EL (cell line): ENCODE measurements at regions not wholly inside any gene's neighbourhood (a gene's known extent, or its start where the extent isn't known, plus 50 kb on each side); places are given as distances from the start of the nearest gene placed in this dataset.
"Not testable (repeated sequence)": the region's sequence is repeated elsewhere in the genome, so short reads cannot be mapped to it uniquely, and the experiment has no call there.

Source experiments
- DNase-seq: peaks from one replicate; pipeline ENCODE4 v3.0.0-alpha.2; 2016

DNA sequence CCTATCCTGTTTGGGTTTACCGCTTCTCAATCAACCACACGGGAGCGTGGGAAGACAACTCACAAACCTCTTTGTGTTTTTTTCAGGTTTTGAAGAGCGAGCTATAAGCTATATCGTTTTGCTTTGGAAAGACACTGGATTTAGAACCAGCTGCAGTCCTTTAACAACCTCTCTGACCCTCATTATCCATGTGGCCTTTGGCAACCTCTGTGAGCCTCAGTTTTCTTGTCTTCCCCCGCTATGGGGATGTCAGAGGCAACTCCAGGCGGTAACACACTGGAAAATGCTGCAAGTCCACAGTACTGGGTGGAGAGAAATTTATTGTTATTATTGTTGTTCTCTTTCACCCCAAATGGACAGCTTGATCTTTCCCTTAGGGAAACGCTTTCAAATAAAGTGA, 100.0 kb downstream of the ETS2 start:
- DNase-seq = no peak

- DNase-seq = no peak
Observed at GRCh38 chr21:38905328-38905727, 99.6 kb downstream of the ETS2 start.

- DNase-seq = no peak
Observed at GRCh38 chr21:38903690-38904139, 98.0 kb downstream of the ETS2 start.

DNA sequence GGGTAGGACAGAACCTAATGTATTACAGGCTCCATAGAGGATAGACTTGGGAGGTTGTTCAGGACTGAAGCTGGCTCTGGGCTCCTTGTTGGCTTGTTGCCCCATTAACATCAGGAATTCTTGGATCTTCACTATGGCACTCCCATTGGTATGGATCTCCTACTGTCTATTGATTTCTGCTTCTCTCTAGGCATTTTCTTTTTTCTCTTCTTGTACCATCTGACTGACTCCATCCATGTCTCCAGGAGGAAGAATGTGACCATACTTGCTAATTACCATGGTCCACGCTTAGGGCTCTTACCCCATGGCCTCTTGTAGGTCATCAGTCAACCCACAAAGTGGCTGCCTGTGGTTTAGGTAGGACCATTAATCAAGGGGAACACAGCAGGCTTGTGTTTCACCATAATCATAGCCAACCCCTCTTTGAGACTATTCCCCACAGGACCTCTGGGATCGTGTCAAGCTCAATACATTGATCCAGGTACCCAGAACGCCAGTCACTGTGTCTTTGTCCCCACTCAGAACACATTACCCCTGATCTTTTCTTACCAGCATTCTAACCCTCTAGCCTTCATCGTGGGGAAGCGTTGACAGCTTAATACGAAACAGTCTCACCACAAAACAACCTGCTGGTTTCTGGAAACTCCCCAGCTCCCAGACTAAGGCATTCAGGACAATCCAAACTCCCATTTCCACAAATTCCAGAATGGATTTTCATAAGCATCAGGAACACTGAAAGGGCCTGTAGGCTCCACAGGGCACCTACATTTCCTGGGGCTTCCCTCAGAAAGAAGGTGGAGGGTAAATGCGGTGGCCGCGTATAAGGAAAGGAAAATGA, 97.1 kb downstream of the ETS2 start:
- DNase-seq = no peak

- DNase-seq = no peak
Observed at GRCh38 chr21:38900499-38900898, 94.8 kb downstream of the ETS2 start.

GRCh38 chr21:38899985-38900384, 94.3 kb downstream of the ETS2 start:
- not testable (repeated sequence) for DNase-seq

DNA sequence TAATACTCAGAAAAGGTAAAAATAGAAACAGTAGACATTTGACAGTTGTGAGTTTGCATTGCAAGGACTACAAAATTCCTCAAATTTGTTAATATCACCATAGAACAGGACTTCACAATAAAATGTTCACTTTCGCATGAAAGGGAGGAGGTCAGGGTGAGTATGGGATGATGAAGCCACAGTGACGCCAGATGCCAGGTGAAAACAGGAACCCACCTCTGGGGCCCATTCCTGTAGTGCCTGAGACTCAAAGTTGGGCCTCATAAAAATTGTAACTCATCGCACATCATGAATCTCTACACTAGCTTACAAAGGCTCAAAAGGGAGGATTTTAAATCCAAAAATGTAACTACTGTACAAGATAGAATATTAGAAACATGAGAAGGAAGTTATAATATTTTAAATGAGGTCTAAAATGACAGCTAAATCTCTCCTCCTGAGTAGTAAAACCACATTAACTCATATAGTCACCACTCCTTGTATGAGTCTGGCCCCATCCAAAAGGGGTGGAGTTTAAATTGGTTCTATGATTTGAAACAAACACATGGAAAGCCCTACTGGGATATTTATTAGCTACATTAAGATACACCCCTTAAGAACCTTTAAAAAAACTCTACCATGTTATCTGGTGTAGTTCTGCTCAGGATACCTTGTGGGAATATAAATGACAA, 93.7 kb downstream of the ETS2 start:
- DNase-seq = no peak

DNA sequence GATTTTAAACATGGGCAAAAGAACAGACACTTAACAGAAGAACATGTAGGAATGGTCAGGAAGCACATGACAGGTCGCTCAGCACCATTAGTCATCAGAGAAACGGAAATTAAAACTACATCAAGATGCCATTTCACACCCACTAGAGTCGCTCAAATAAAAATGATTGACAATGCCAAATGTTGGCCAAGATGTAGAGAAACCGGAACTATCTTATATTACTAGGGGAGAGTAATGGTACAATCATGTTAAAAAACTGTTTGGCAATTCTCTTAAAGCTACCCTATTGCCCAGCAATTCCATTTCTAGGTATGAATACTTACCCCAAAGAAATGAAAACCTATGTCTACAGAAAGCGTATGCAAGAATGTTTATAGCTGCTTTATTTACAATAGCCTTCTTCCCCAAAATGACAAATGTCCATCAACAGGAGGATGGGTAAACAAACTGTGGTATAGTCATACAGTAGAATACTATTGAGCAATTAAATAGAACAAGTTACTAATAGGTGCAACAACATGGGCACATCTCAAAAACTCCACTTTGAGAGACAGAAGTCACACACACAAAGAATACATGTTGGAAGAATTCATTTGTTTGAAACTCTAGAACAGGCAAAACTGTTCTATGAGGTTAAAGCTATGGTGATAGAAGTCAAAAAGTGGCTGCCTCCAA, 92.8 kb downstream of the ETS2 start:
- no peak for DNase-seq

GRCh38 chr21:38897532-38898421, 92.0 kb downstream of the ETS2 start:
- DNase-seq = no peak

GRCh38 chr21:38894899-38895298, 89.2 kb downstream of the ETS2 start:
- no peak for DNase-seq

DNA sequence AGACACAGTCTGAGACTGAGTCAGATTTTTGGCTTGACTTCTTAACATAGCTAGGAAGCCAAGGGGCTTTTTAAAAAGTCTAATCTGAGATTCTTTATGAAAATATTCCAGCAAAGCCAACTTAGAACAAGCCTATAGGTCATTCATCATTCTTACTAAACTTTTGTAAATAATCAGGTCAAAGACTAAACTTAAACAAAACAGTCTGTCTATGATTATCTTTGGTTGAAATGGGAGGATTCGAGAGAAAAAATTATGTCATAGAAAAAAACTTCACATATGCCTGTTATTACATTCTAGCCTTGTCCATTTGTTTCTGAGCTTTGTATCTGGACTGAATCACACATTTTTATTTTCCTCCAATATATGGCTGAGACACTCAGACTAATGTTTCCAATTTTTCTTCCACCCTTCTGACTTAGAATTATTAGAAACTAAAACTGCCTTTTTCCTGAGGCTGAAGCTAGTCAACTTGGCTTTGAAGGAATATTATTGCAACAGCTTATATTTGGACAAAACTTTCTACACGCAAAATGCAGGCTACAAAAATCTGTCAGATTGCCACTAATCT, 83.3 kb downstream of the ETS2 start:
- DNase-seq = no peak

GRCh38 chr21:38887749-38888148, 82.0 kb downstream of the ETS2 start:
- no peak for DNase-seq

DNA sequence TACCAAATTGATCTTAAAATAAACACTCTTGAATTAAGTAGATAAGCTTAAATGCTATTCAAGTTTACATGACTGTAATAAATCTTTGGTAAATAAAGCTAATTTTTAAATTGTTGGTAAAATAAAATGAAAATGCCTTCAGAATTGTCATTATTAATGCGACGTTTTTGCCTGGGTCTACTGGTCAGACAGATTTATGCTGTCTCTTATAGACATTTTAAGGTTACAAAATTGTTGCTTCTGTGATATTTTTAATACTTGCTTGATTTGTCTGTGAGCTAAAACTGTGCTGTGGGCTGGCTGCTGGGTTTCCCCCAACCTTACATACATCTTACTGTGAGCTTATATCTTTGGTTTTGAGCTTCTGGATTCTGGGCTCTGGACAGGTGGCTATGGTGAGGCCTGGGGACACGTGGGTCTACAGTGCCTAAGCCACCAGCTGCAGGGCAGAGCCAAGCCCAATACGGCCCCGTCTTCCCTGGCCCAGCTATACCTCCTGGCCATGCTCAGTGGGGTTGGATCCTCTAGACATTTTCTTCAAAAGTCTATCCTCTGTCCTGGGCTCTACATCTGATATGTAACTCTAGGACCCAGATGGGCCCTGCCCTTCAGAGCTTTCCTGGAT, 81.4 kb downstream of the ETS2 start:
- DNase-seq = no peak

DNA sequence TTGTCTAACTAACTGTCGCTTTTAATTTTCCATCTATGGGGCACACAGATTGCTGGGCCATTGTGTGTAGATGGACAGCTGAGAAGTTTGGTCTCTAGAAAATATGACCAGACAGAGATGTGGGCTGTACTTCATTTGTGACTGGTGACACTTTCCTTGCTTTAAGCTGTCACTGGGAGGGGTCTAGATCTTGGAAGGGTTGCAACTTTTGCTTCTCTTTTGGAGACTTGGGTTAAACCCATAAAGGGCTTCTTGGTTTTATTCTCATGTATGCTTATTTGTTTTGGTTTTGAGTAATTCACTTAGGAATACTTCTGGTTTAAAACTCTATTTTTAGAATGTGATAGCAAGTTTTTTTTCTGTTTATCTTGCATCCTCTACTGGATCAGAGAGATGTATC, 80.2 kb downstream of the ETS2 start:
- no peak for DNase-seq

- no peak for DNase-seq
Observed at GRCh38 chr21:38884440-38884839, 78.7 kb downstream of the ETS2 start.

- no peak for DNase-seq
Observed at GRCh38 chr21:38883142-38883541, 77.4 kb downstream of the ETS2 start.

- no peak for DNase-seq
Observed at GRCh38 chr21:38881131-38881530, 75.4 kb downstream of the ETS2 start.

DNA sequence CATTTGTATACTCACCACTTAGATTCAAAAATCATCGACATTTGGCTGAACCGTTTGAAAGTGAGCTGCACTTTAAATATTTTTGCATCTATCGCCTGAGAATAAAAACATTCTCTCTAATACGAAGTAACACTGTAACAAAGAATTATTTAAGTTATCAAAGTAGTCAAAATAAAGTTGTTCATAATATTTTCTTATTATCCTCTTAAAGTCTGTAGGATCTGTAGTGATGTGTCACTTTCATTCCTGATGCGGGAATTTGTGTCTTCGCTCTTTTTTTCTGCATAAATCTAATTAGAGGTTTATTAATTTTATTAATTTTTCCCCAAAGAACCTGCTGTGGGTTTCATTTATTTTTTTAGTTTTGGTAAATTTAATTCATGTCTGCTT, 74.8 kb downstream of the ETS2 start:
- DNase-seq = no peak

DNA sequence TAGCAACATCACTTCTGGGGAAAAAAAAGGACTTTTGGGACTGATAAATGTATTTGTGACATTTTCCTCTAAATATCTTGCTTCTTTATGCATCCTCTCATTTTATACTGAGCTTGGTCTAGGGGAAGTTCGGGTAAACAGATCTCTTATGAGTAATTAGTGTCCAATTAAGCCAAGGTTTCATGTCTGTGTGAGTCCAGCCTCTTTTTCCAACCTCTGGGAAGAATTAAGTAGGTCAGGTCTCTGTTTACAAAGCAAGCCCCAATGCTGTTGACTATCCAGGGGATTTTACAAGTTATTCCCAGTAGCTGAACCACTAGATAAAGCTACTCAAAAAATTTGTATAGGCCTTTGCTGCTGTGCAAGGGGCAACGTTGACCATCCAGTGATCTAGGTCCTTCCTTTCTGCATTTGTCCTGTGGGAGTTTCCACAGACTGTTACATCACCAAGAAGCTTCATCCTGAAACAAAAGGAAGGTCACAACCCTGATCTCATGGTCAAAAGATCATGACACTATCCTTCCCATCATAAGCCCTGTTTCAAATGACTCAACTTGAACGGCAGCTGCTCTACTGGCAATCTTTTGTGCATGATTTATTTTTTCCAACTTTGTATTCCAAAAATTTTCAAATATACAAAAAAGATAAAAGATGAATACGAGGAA, 74.3 kb downstream of the ETS2 start:
- DNase-seq = no peak

- DNase-seq = no peak
Observed at GRCh38 chr21:38878379-38879179, 72.8 kb downstream of the ETS2 start.
